SK-N-MC (cell line): ENCODE measurements at regions not wholly inside any gene's neighbourhood (a gene's known extent, or its start where the extent isn't known, plus 50 kb on each side); places are given as distances from the start of the nearest gene placed in this dataset.
"Not testable (repeated sequence)": the region's sequence is repeated elsewhere in the genome, so short reads cannot be mapped to it uniquely, and the experiment has no call there.

ENCODE experiments used
- DNase-seq: peaks from one replicate; pipeline ENCODE4 v3.0.0-alpha.2; 2011; ENCODE audit warnings: low read depth, low spot score
- H3K27ac ChIP-seq: fragments of 200-600 bp; sonication (generic); 2 replicates; pipeline ENCODE4 v1.5.1; 2016; ENCODE audit warnings: mixed run types
- H3K36me3 ChIP-seq: fragments of 200-600 bp; sonication (generic); 2 replicates; pipeline ENCODE4 v1.6.1; 2017; ENCODE audit warnings: antibody characterized with exemption, low read length, mixed read lengths; ENCODE audit not compliant: insufficient read depth
- H3K4me3 ChIP-seq: fragments of 200-600 bp; sonication (generic); 2 replicates; pipeline ENCODE4 v1.5.1; 2016
- H3K9ac ChIP-seq: fragments of 200-600 bp; sonication (generic); 2 replicates; pipeline ENCODE4 v1.8.0; 2017; ENCODE audit warnings: mixed run types, mixed read lengths; ENCODE audit not compliant: insufficient read length
- H3K9me3 ChIP-seq: fragments of 200-600 bp; sonication (generic); 2 replicates; pipeline ENCODE4 v1.6.1; 2017; ENCODE audit warnings: low read depth, mild to moderate bottlenecking, antibody characterized with exemption, low read length, moderate library complexity, mixed read lengths
- EZH2 ChIP-seq: fragments of 200-600 bp; sonication (generic); IDR thresholded peaks from one replicate; pipeline ENCODE4 v1.6.1; 2017; ENCODE audit warnings: antibody characterized with exemption
- FOXP2 ChIP-seq: optimal IDR thresholded peaks from 2 replicates; pipeline ENCODE3; 2011; ENCODE audit warnings: mild to moderate bottlenecking, moderate library complexity; ENCODE audit not compliant: insufficient read depth; ENCODE audit errors: extremely low read length, control extremely low read depth
- POLR2AphosphoS5 ChIP-seq: IDR thresholded peaks from 2 replicates; pipeline ENCODE4 v1.6.1; 2012; ENCODE audit warnings: mild to moderate bottlenecking, low read depth, low read length, borderline replicate concordance

DNA sequence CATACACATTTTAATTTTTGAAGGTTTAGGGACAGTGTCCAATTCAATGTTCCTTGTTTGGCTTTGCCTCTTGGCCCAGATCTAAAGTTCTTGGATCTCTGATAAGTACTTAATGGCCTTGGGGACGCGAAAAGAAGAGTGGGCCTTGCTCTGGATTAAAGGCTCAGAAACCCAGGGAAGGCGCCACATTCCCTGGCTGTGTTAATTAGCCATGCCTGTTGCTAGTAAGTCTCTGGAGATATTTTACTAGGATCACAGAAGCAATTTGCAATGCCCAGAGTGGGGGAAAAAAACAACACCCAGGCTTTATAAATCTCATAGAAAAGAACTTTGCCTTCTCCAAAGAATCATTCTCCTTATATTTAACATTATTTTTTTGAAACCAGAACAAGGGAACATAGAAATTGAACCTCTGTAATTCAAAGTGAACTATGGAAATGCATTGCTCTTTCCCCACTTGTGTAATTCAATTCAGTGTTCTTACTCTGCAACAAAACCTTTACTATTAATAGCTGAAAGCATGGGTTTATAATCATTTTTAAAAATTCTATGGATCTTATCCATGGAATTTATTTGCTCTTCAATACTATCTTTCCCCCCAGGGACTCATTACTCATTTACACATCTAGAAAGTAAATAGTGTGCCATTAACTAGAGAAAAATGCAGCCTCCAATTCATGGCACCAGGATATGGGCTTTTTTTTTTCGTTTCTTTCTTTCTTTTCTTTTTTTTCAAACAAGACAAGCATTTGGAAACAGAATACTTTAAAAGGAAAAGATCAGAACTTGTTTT lies 172.2 kb upstream of the ANKRD55 start:
- H3K36me3 ChIP-seq: no peaks in the 10 kb centered on the region
- peak overlapping the region; percentile 53 for H3K4me3 ChIP-seq
- no peaks in the 10 kb centered on the region for H3K9me3 ChIP-seq
- H3K27ac ChIP-seq: peak overlapping the region; percentile 95
- no peak for TF ChIP-seq EZH2
- no peak for TF ChIP-seq POLR2AphosphoS5
- TF ChIP-seq FOXP2: no peak
- peak overlapping the region; percentile 52 for H3K9ac ChIP-seq
- no peak for DNase-seq

DNA sequence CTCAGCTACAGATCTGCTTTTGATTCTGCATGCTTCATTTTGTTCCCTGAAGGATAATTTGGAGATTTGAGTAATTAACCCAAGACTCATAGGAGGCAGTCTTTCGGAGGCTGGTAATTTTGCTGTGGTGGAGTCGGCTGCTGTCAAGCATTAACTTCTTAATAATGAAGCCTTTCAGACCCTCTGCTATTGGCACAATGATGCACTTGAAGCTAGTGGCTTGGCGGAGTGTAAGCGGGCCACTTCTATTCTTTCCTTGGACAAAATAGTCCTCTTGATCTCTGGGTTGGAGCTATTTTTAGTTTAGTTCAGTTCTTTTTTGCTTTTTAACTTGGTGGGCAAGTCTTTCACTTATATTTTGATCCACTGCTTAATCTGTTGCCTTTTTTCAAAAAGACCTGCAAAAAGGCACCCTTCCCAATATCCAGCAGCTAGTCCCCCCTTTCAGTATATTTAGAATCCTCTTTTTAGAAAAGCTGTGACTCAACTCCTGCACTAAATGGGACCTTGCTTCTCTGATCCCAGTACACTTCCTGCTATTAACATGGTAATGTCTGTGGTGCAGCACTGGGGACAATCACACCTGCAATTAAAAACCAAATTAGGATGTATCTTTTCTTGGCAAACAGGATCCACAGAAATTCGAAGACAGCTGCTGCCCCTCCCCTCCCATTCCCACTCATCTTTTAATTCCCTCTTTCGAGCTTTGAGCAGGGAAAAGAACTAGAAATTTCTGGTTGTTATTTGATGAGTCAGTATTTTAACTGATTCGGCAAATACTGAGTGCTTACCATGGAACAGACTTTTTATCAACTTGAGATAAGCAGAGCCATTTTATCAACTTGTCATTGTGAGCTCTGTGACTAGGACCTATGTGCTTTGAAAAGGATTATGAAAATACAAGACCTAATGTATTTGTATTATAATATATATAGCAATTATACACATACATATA lies 169.4 kb upstream of the ANKRD55 start:
- Histone ChIP-seq H3K9ac (no peak overlapping the region), H3K36me3 (no peaks in the 10 kb centered on the region), H3K9me3 (no peaks in the 10 kb centered on the region), H3K27ac (peak overlapping the region; percentile 73), H3K4me3 (peak overlapping the region; percentile 57)
- DNase-seq: no peak
- no peak for TF ChIP-seq EZH2
- no peak for TF ChIP-seq FOXP2
- no peak for TF ChIP-seq POLR2AphosphoS5

DNA sequence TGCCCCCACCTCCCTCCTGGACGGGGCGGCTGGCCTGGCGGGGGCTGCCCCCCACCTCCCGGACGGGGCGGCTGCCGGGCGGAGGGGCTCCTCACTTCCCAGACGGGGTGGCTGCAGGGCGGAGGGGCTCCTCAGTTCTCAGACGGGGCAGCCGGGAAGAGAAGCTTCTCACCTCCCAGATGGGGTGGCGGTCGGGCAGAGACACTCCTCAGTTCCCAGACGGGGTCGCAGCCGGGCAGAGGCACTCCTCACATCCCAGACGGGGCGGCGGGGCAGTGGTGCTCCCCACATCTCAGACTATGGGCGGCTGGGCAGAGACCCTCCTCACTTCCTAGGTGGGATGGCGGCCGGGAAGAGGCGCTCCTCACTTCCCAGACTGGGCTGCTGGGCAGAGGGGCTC lies 164.7 kb upstream of the ANKRD55 start:
- not testable (repeated sequence) for H3K36me3 ChIP-seq, H3K27ac ChIP-seq, H3K9ac ChIP-seq, DNase-seq, H3K9me3 ChIP-seq, H3K4me3 ChIP-seq

DNA sequence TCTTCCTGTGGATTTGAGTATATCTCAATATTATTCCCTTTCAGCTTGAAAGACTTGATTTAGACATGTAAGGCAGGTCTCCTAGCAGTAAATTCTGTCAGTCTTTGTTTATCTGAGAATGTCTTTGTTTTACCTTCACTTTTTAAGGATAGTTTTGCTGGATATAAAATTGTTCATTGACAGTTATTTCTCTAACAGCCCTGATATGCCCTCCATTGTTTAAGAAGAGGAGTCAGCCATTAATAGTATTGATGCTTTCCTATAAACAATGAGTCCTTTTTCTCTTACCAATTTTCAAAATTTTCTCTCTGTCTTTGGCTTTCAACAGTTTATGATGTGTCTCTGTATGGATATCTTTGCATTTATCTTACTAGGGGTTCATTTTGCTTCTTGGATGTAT lies 163.5 kb upstream of the ANKRD55 start:
- TF ChIP-seq EZH2 (no peak), POLR2AphosphoS5 (no peak), FOXP2 (no peak)
- H3K9me3 ChIP-seq: no peaks in the 10 kb centered on the region
- H3K27ac ChIP-seq: no peak overlapping the region
- no peak for DNase-seq
- H3K36me3 ChIP-seq: no peaks in the 10 kb centered on the region
- no peak overlapping the region for H3K9ac ChIP-seq
- H3K4me3 ChIP-seq: no peak overlapping the region

DNA sequence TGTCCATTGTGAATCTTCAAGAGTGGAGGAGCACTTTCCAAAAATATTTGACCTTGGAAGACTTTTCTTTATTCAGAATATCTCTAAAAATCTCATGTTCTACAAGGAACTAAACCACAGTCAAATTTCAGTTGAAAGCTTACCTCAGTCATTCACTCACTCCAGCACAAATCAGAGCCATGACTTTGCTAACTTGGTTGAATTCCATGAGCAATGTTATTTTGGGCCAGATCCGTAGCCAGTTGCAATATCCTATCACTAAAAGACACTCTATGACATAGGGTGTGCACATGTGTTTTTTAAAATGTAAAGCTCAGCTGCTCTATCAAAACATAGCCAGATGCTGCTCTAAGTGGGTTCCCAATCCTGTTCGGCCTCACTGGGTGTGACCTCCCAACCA lies 156.1 kb upstream of the ANKRD55 start:
- Histone ChIP-seq H3K4me3 (no peak overlapping the region), H3K36me3 (no peaks in the 10 kb centered on the region), H3K9ac (no peak overlapping the region), H3K27ac (no peak overlapping the region), H3K9me3 (no peaks in the 10 kb centered on the region)
- no peak for DNase-seq
- no peak for TF ChIP-seq FOXP2
- no peak for TF ChIP-seq EZH2
- TF ChIP-seq POLR2AphosphoS5: no peak

DNA sequence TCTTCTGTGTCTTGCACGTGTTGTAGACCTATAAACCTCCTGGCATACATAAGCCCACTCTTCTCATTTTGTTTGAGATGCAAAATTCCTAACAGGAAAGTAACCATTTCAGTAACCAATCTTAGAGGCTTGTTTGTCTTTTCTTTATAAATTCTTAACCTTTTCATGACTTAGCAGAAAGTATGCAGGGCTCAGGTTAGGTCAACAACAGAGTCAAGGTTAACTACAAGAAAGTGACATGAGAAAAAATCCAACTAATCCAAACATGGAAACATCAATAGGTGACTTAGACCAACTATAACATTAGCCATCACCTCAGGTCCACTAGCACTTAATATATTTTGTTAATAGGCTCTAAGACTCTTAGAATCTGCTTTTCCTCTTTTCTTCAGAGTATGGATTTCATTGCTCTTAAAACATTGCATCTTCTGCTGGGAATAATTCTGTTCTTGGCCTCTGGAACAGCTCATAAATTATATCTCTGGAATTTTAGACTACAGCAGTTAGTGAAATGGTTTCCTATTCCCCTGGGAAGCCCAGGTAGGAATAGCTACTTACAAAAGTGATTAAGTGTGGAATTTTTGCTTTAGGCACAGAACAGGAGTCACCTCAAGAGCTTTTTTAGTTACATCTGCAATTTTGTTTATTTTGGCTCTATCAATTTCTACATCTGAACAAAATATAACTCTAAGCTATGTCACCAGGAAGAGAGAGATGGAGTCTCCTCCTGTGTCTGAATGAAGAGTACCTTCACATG lies 155.3 kb upstream of the ANKRD55 start:
- no peak for DNase-seq
- no peaks in the 10 kb centered on the region for H3K9me3 ChIP-seq
- no peak overlapping the region for H3K4me3 ChIP-seq
- no peak overlapping the region for H3K9ac ChIP-seq
- H3K27ac ChIP-seq: no peak overlapping the region
- no peak for TF ChIP-seq FOXP2
- no peak for TF ChIP-seq EZH2
- TF ChIP-seq POLR2AphosphoS5: no peak
- no peaks in the 10 kb centered on the region for H3K36me3 ChIP-seq

DNA sequence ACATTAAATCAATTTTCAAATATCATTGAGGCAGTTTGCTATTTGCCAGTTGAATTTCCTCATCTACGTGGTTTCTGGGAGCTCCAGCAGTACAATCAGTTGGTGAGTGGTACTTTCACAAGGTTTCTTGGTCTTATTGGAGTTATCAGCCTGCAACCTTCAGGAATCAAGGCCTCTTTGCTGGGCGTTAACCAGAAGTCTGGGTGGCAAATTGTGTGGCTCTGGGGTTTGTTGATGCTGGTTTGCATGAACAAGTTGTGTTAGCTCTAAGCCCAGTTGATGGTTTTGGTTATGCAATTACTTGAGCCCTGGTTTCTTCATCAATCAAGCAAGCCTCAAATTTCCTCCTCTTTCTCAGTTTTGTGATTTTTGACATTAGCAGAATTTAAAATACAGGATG lies 152.9 kb upstream of the ANKRD55 start:
- no peak for TF ChIP-seq EZH2
- H3K4me3 ChIP-seq: no peak overlapping the region
- no peak overlapping the region for H3K27ac ChIP-seq
- no peaks in the 10 kb centered on the region for H3K36me3 ChIP-seq
- DNase-seq: no peak
- H3K9me3 ChIP-seq: no peaks in the 10 kb centered on the region
- no peak overlapping the region for H3K9ac ChIP-seq

DNA sequence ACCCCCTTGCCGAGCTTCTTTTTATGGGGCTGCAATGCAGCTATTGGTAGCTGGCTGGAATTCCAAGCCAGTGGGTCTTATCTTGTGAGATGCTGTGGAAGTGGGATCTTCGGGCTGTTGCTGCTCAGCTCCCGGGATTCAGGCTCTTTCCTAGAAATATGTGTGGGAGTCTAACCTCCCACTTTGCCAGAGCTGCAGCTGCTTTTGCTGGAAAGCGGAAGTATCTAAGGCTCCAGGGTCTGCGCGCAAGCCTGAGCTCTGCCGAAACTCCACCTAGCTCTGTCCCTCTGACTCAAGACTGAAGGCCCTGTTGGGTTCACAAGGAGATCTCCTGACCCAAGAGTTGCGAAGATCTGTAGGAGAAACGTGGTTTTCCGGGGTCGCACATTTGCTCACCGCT lies 151.1 kb upstream of the ANKRD55 start:
- Histone ChIP-seq H3K9ac (no peak overlapping the region), H3K27ac (no peak overlapping the region), H3K9me3 (no peaks in the 10 kb centered on the region), H3K36me3 (no peaks in the 10 kb centered on the region), H3K4me3 (no peak overlapping the region)
- DNase-seq: no peak
- no peak for TF ChIP-seq FOXP2
- no peak for TF ChIP-seq EZH2
- TF ChIP-seq POLR2AphosphoS5: no peak
